WTC11 (cell line): ENCODE measurements at regions not wholly inside any gene's neighbourhood (a gene's known extent, or its start where the extent isn't known, plus 50 kb on each side); places are given as distances from the start of the nearest gene placed in this dataset.

Experiments
- ATAC-seq: fragments of 200-7000 bp; cut with Tn5 transposase; 2 replicates; pipeline ENCODE4 v1.10.0; 2021; ENCODE audit warnings: mild to moderate bottlenecking, moderate library complexity
- CTCF ChIA-PET: fragments of 300-600 bp; sonication (Branson Sonifier 250); formaldehyde crosslinking; loops from one replicate; lab custom pipeline; 2021; ENCODE audit warnings: antibody characterized with exemption; lab: Charles Lee
- POLR2A ChIA-PET: fragments of 350-600 bp; sonication (Branson Sonifier 250); formaldehyde crosslinking; loops from one replicate; lab custom pipeline; 2021; ENCODE audit warnings: antibody characterized with exemption; lab: Charles Lee
- DNase-seq: peaks from one replicate; pipeline ENCODE4 v3.0.0; 2021; ENCODE audit warnings: low spot score
- H3K27ac Mint-ChIP-seq: 2 replicates; pipeline ENCODE4 v1.8.0; 2021; ENCODE audit warnings: mixed read lengths
- H3K27me3 Mint-ChIP-seq: 2 replicates; pipeline ENCODE4 v1.8.0; 2021; ENCODE audit warnings: low read depth, mild to moderate bottlenecking, moderate library complexity, mixed read lengths
- H3K36me3 Mint-ChIP-seq: 2 replicates; pipeline ENCODE4 v1.8.0; 2021; ENCODE audit warnings: mixed read lengths
- H3K4me1 Mint-ChIP-seq: 2 replicates; pipeline ENCODE4 v1.8.0; 2022; ENCODE audit warnings: mixed read lengths
- H3K4me3 Mint-ChIP-seq: 2 replicates; pipeline ENCODE4 v1.8.0; 2021; ENCODE audit warnings: mild to moderate bottlenecking, moderate library complexity, mixed read lengths
- H3K9me3 Mint-ChIP-seq: 2 replicates; pipeline ENCODE4 v1.8.0; 2021; ENCODE audit warnings: mixed read lengths
- AFF4 ChIP-seq: sonication (generic); formaldehyde crosslinking; IDR thresholded peaks from 2 replicates; pipeline ENCODE4 v1.8.1; 2023; ENCODE audit warnings: mild to moderate bottlenecking, missing genetic modification reagents, borderline replicate concordance
- E2F4 ChIP-seq: sonication (generic); formaldehyde crosslinking; IDR thresholded peaks from 2 replicates; pipeline ENCODE4 v1.8.1; 2022; ENCODE audit warnings: low read depth, mild to moderate bottlenecking, moderate library complexity, missing genetic modification reagents, borderline replicate concordance
- JAZF1 ChIP-seq: fragments of 250-450 bp; sonication (Bioruptor Pico); IDR thresholded peaks from 2 replicates; pipeline ENCODE4 v1.9.0; 2021; ENCODE audit warnings: moderate library complexity, mild to moderate bottlenecking, inconsistent platforms
- KAT7 ChIP-seq: sonication (generic); formaldehyde crosslinking; IDR thresholded peaks from 2 replicates; pipeline ENCODE4 v1.8.1; 2023; ENCODE audit warnings: missing genetic modification reagents, mild to moderate bottlenecking, borderline replicate concordance
- SMAD3 ChIP-seq: sonication (generic); formaldehyde crosslinking; IDR thresholded peaks from 2 replicates; pipeline ENCODE4 v1.8.0; 2022; ENCODE audit warnings: missing genetic modification reagents, mild to moderate bottlenecking, borderline replicate concordance
- TEAD1 ChIP-seq: sonication (generic); formaldehyde crosslinking; IDR thresholded peaks from 2 replicates; pipeline ENCODE4 v1.8.0; 2022; ENCODE audit warnings: mild to moderate bottlenecking, missing genetic modification reagents
- TP53 ChIP-seq: sonication (generic); formaldehyde crosslinking; IDR thresholded peaks from 2 replicates; pipeline ENCODE4 v1.8.1; 2023; ENCODE audit warnings: mild to moderate bottlenecking, missing genetic modification reagents
- ZBTB21 ChIP-seq: sonication (generic); formaldehyde crosslinking; IDR thresholded peaks from 2 replicates; pipeline ENCODE4 v1.8.1; 2023; ENCODE audit warnings: mild to moderate bottlenecking, missing genetic modification reagents, borderline replicate concordance
- ZMAT4 ChIP-seq: fragments of 250-450 bp; sonication (Bioruptor Pico); IDR thresholded peaks from 2 replicates; pipeline ENCODE4 v1.9.0; 2021; ENCODE audit warnings: mild to moderate bottlenecking
- ZNF121 ChIP-seq: sonication (generic); formaldehyde crosslinking; IDR thresholded peaks from 2 replicates; pipeline ENCODE4 v1.8.0; 2023; ENCODE audit warnings: missing genetic modification reagents
- ZNF263 ChIP-seq: sonication (generic); formaldehyde crosslinking; IDR thresholded peaks from 2 replicates; pipeline ENCODE4 v1.8.1; 2022; ENCODE audit warnings: low read depth, mild to moderate bottlenecking, moderate library complexity, missing genetic modification reagents
- ZNF281 ChIP-seq: sonication (generic); formaldehyde crosslinking; IDR thresholded peaks from 2 replicates; pipeline ENCODE4 v1.8.0; 2023; ENCODE audit warnings: mild to moderate bottlenecking, missing genetic modification reagents
- ZNF416 ChIP-seq: fragments of 250-450 bp; sonication (Bioruptor Pico); IDR thresholded peaks from 2 replicates; pipeline ENCODE4 v1.9.0; 2021; ENCODE audit warnings: mild to moderate bottlenecking, inconsistent platforms
- ZNF671 ChIP-seq: fragments of 250-450 bp; sonication (Bioruptor Pico); IDR thresholded peaks from 2 replicates; pipeline ENCODE4 v1.8.0; 2021; ENCODE audit warnings: mild to moderate bottlenecking
- TF ChIP-seq, protein P1 (sequence below): fragments of 250-450 bp; sonication (Bioruptor Pico); IDR thresholded peaks from 2 replicates; pipeline ENCODE4 v1.8.0; 2021; ENCODE audit warnings: mild to moderate bottlenecking
- TF ChIP-seq, protein P2 (sequence below): fragments of 250-450 bp; sonication (Bioruptor Pico); IDR thresholded peaks from 2 replicates; pipeline ENCODE4 v1.9.0; 2021; ENCODE audit warnings: mild to moderate bottlenecking, borderline replicate concordance
- TF ChIP-seq, protein P3 (sequence below): sonication (generic); formaldehyde crosslinking; IDR thresholded peaks from 2 replicates; pipeline ENCODE4 v1.8.1; 2022; ENCODE audit warnings: mild to moderate bottlenecking, moderate library complexity, missing genetic modification reagents
- TF ChIP-seq, protein P4 (sequence below): sonication (generic); formaldehyde crosslinking; IDR thresholded peaks from 2 replicates; pipeline ENCODE4 v1.8.0; 2023; ENCODE audit warnings: missing genetic modification reagents, mild to moderate bottlenecking, borderline replicate concordance

DNA sequence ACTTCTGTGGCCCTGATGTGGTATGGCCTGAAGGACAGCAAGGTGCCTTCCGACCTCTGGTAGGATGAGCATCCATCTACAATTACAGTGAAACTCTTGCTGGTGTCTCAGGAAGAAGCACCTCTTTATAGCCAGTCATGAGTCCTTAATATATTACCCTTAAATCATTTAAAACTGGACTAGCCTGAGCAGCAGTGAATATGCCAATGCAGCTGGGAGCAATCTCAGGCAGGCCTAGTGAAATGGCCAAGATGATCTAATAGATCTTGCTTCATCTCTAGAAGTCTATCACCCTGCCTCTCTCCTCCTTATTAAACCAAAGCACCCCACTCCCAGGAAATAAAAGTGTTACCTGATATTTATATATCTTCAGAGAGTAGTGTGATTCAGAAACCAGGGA is 66.7 kb upstream of the SORCS3 start:
- Mint-ChIP-seq H3K4me3 (no peak overlapping the region), H3K27ac (no peak overlapping the region), H3K4me1 (peaks cover 6% of the 10 kb centered on the region; the same call in 1 of the 2 replicates), H3K9me3 (peaks cover 21% of the 10 kb centered on the region), H3K36me3 (peaks cover 17% of the 10 kb centered on the region), H3K27me3 (no peaks in the 10 kb centered on the region; the same call in 1 of the 2 replicates)
- ATAC-seq: no peak
- DNase-seq: no peak
- CTCF ChIA-PET: interaction anchor here (0.8 kb wide), 1 partner anchor 48 kb away, joined by 3 read pairs; no protein-coding TSS in a partner anchor
- POLR2A ChIA-PET: no interaction called here
- TF ChIP-seq ZMAT4 (CRISPR knock-in tag) (no peak), ZNF263 (CRISPR knock-in tag) (no peak), KAT7 (no peak), ZNF416 (CRISPR knock-in tag) (no peak), AFF4 (CRISPR knock-in tag) (no peak), JAZF1 (CRISPR knock-in tag) (no peak), SMAD3 (no peak), ZNF281 (CRISPR knock-in tag) (no peak), ZBTB21 (no peak), ZNF121 (CRISPR knock-in tag) (no peak), E2F4 (no peak), ZNF671 (CRISPR knock-in tag) (no peak), TP53 (CRISPR knock-in tag) (no peak), TEAD1 (CRISPR knock-in tag) (no peak)
- TF ChIP-seq, protein P1, sequence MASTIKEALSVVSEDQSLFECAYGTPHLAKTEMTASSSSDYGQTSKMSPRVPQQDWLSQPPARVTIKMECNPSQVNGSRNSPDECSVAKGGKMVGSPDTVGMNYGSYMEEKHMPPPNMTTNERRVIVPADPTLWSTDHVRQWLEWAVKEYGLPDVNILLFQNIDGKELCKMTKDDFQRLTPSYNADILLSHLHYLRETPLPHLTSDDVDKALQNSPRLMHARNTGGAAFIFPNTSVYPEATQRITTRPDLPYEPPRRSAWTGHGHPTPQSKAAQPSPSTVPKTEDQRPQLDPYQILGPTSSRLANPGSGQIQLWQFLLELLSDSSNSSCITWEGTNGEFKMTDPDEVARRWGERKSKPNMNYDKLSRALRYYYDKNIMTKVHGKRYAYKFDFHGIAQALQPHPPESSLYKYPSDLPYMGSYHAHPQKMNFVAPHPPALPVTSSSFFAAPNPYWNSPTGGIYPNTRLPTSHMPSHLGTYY: no peak
- TF ChIP-seq, protein P2, sequence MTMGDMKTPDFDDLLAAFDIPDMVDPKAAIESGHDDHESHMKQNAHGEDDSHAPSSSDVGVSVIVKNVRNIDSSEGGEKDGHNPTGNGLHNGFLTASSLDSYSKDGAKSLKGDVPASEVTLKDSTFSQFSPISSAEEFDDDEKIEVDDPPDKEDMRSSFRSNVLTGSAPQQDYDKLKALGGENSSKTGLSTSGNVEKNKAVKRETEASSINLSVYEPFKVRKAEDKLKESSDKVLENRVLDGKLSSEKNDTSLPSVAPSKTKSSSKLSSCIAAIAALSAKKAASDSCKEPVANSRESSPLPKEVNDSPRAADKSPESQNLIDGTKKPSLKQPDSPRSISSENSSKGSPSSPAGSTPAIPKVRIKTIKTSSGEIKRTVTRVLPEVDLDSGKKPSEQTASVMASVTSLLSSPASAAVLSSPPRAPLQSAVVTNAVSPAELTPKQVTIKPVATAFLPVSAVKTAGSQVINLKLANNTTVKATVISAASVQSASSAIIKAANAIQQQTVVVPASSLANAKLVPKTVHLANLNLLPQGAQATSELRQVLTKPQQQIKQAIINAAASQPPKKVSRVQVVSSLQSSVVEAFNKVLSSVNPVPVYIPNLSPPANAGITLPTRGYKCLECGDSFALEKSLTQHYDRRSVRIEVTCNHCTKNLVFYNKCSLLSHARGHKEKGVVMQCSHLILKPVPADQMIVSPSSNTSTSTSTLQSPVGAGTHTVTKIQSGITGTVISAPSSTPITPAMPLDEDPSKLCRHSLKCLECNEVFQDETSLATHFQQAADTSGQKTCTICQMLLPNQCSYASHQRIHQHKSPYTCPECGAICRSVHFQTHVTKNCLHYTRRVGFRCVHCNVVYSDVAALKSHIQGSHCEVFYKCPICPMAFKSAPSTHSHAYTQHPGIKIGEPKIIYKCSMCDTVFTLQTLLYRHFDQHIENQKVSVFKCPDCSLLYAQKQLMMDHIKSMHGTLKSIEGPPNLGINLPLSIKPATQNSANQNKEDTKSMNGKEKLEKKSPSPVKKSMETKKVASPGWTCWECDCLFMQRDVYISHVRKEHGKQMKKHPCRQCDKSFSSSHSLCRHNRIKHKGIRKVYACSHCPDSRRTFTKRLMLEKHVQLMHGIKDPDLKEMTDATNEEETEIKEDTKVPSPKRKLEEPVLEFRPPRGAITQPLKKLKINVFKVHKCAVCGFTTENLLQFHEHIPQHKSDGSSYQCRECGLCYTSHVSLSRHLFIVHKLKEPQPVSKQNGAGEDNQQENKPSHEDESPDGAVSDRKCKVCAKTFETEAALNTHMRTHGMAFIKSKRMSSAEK (CRISPR knock-in tag): no peak
- TF ChIP-seq, protein P3, sequence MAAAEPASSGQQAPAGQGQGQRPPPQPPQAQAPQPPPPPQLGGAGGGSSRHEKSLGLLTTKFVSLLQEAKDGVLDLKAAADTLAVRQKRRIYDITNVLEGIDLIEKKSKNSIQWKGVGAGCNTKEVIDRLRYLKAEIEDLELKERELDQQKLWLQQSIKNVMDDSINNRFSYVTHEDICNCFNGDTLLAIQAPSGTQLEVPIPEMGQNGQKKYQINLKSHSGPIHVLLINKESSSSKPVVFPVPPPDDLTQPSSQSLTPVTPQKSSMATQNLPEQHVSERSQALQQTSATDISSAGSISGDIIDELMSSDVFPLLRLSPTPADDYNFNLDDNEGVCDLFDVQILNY: no peak
- TF ChIP-seq, protein P4, sequence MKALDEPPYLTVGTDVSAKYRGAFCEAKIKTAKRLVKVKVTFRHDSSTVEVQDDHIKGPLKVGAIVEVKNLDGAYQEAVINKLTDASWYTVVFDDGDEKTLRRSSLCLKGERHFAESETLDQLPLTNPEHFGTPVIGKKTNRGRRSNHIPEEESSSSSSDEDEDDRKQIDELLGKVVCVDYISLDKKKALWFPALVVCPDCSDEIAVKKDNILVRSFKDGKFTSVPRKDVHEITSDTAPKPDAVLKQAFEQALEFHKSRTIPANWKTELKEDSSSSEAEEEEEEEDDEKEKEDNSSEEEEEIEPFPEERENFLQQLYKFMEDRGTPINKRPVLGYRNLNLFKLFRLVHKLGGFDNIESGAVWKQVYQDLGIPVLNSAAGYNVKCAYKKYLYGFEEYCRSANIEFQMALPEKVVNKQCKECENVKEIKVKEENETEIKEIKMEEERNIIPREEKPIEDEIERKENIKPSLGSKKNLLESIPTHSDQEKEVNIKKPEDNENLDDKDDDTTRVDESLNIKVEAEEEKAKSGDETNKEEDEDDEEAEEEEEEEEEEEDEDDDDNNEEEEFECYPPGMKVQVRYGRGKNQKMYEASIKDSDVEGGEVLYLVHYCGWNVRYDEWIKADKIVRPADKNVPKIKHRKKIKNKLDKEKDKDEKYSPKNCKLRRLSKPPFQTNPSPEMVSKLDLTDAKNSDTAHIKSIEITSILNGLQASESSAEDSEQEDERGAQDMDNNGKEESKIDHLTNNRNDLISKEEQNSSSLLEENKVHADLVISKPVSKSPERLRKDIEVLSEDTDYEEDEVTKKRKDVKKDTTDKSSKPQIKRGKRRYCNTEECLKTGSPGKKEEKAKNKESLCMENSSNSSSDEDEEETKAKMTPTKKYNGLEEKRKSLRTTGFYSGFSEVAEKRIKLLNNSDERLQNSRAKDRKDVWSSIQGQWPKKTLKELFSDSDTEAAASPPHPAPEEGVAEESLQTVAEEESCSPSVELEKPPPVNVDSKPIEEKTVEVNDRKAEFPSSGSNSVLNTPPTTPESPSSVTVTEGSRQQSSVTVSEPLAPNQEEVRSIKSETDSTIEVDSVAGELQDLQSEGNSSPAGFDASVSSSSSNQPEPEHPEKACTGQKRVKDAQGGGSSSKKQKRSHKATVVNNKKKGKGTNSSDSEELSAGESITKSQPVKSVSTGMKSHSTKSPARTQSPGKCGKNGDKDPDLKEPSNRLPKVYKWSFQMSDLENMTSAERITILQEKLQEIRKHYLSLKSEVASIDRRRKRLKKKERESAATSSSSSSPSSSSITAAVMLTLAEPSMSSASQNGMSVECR: no peak
